IMR-90 (cell line): ENCODE measurements at regions not wholly inside any gene's neighbourhood (a gene's known extent, or its start where the extent isn't known, plus 50 kb on each side); places are given as distances from the start of the nearest gene placed in this dataset.

ENCODE experiments used
- ATAC-seq: fragments of 200-7000 bp; cut with Tn5 transposase; 2 replicates; pipeline ENCODE4 v1.9.1; 2020; ENCODE audit warnings: low read depth, mild to moderate bottlenecking, moderate library complexity
- BruUV-seq: library from RNA; stranded (reverse); fragments of 400-500 nt; replicated peaks from 2 replicates; lab custom pipeline; 2021; lab: Mats Ljungman, UMichigan
- CTCF ChIA-PET: fragments of 300-600 bp; formaldehyde crosslinking; extraction: SDS; loops from one replicate; lab custom pipeline; 2021; ENCODE audit warnings: antibody characterized with exemption; lab: Yijun Ruan, JAX
- POLR2A ChIA-PET: fragments of 300-600 bp; sonication (Branson Sonifier 250); formaldehyde crosslinking; loops from one replicate; lab custom pipeline; 2022; ENCODE audit warnings: antibody characterized with exemption; ENCODE audit not compliant: unreplicated experiment; lab: Charles Lee
- DNase-seq: peaks from one replicate; pipeline ENCODE4 v3.0.0; 2013
- H2AFZ ChIP-seq: replicated peaks from 2 replicates; pipeline ENCODE3; 2013; ENCODE audit warnings: low read length, mild to moderate bottlenecking; ENCODE audit not compliant: poor library complexity
- H2AK5ac ChIP-seq: 2 replicates; pipeline ENCODE4 v1.6.1; 2013; ENCODE audit warnings: low read depth, low read length, inconsistent platforms
- H2AK9ac ChIP-seq: replicated peaks from 2 replicates; pipeline ENCODE3; 2013; ENCODE audit warnings: mild to moderate bottlenecking, low read depth, low read length, moderate library complexity; ENCODE audit not compliant: poor library complexity
- H2BK120ac ChIP-seq: 2 replicates; pipeline ENCODE4 v1.6.1; 2013; ENCODE audit warnings: low read depth, low read length, inconsistent platforms
- H2BK15ac ChIP-seq: 3 replicates; pipeline ENCODE4 v1.6.1; 2013; ENCODE audit warnings: low read depth, low read length, inconsistent platforms
- H2BK20ac ChIP-seq: 2 replicates; pipeline ENCODE4 v1.6.1; 2013; ENCODE audit warnings: low read depth, mild to moderate bottlenecking, inconsistent platforms, low read length, moderate library complexity
- H2BK5ac ChIP-seq: 2 replicates; pipeline ENCODE4 v1.6.1; 2013; ENCODE audit warnings: mild to moderate bottlenecking, low read depth, low read length, inconsistent platforms; ENCODE audit not compliant: poor library complexity, severe bottlenecking
- H3K14ac ChIP-seq: replicated peaks from 2 replicates; pipeline ENCODE4 v1.6.1; 2013; ENCODE audit warnings: low read depth, low read length, inconsistent platforms
- H3K18ac ChIP-seq: 2 replicates; pipeline ENCODE4 v1.6.1; 2013; ENCODE audit warnings: low read depth, low read length, control low read depth
- H3K23ac ChIP-seq: 2 replicates; pipeline ENCODE4 v1.6.1; 2013; ENCODE audit warnings: low read depth, low read length, inconsistent platforms
- H3K27ac ChIP-seq: 2 replicates; pipeline ENCODE4 v1.5.1; 2013; ENCODE audit warnings: mild to moderate bottlenecking, control low read depth, low read length; ENCODE audit not compliant: insufficient read depth
- H3K27me3 ChIP-seq: 2 replicates; pipeline ENCODE4 v1.6.1; 2013; ENCODE audit warnings: low read length; ENCODE audit not compliant: control insufficient read depth, insufficient read depth
- H3K36me3 ChIP-seq: 2 replicates; pipeline ENCODE4 v1.6.1; 2013; ENCODE audit warnings: low read length, mixed read lengths; ENCODE audit not compliant: control insufficient read depth, insufficient read depth
- H3K4ac ChIP-seq: 2 replicates; pipeline ENCODE4 v1.6.1; 2013; ENCODE audit warnings: low read depth, low read length, inconsistent platforms
- H3K4me1 ChIP-seq: 2 replicates; pipeline ENCODE4 v1.6.1; 2013; ENCODE audit warnings: low read length, mixed read lengths; ENCODE audit not compliant: control insufficient read depth, insufficient read depth
- H3K4me2 ChIP-seq: 2 replicates; pipeline ENCODE4 v1.6.1; 2013; ENCODE audit warnings: low read depth, mild to moderate bottlenecking, control low read depth, low read length, moderate library complexity
- H3K4me3 ChIP-seq: 2 replicates; pipeline ENCODE4 v1.5.1; 2013; ENCODE audit warnings: low read depth, mild to moderate bottlenecking, control low read depth, low read length, moderate library complexity; ENCODE audit not compliant: insufficient read depth
- H3K56ac ChIP-seq: 2 replicates; pipeline ENCODE4 v1.6.1; 2013; ENCODE audit warnings: low read length, inconsistent platforms; ENCODE audit not compliant: insufficient read depth; ENCODE audit errors: extremely low read depth
- H3K79me1 ChIP-seq, 2 experiments: 2 replicates each; pipeline ENCODE4 v1.6.1; 2013; ENCODE audit warnings: low read length in 2 of 2, inconsistent platforms in 1 of 2, low read depth in 1 of 2
- H3K9ac ChIP-seq: 2 replicates; pipeline ENCODE4 v1.6.1; 2013; ENCODE audit warnings: low read depth, low read length, control low read depth
- H3K9me1 ChIP-seq: 2 replicates; pipeline ENCODE4 v1.6.1; 2013; ENCODE audit warnings: low read length, inconsistent platforms; ENCODE audit not compliant: insufficient read depth
- H3K9me3 ChIP-seq: 2 replicates; pipeline ENCODE4 v1.6.1; 2013; ENCODE audit warnings: low read length; ENCODE audit not compliant: control insufficient read depth, insufficient read depth
- H4K20me1 ChIP-seq: 2 replicates; pipeline ENCODE4 v1.6.1; 2013; ENCODE audit warnings: low read length, inconsistent platforms; ENCODE audit not compliant: insufficient read depth
- H4K5ac ChIP-seq: 2 replicates; pipeline ENCODE4 v1.6.1; 2013; ENCODE audit warnings: mild to moderate bottlenecking, low read depth, low read length, control low read depth
- H4K8ac ChIP-seq, 2 experiments: 2 replicates each; pipeline ENCODE4 v1.6.1; 2013; ENCODE audit warnings: low read depth in 2 of 2, low read length in 2 of 2, control low read depth in 1 of 2, inconsistent platforms in 1 of 2
- H4K91ac ChIP-seq: 2 replicates; pipeline ENCODE4 v1.6.1; 2013; ENCODE audit warnings: low read depth, low read length, inconsistent platforms; ENCODE audit not compliant: insufficient read depth
- BHLHE40 ChIP-seq: fragments of 150-350 bp; IDR thresholded peaks from 2 replicates; pipeline ENCODE4 v1.6.1; 2016; ENCODE audit warnings: mild to moderate bottlenecking, low read depth, low read length
- CEBPB ChIP-seq: IDR thresholded peaks from 2 replicates; pipeline ENCODE4 v1.6.1; 2012; ENCODE audit warnings: low read depth, low read length, improper control_type of control experiment
- MAFK ChIP-seq: IDR thresholded peaks from 2 replicates; pipeline ENCODE4 v1.6.1; 2012; ENCODE audit warnings: low read depth, low read length, improper control_type of control experiment
- MXI1 ChIP-seq: IDR thresholded peaks from 2 replicates; pipeline ENCODE4 v1.6.1; 2012; ENCODE audit warnings: low read depth, mild to moderate bottlenecking, low read length, moderate library complexity, borderline replicate concordance
- NFE2L2 ChIP-seq: fragments of 150-350 bp; IDR thresholded peaks from 2 replicates; pipeline ENCODE4 v1.6.1; 2016; ENCODE audit warnings: low read depth, mild to moderate bottlenecking, low read length
- RAD21 ChIP-seq: IDR thresholded peaks from 2 replicates; pipeline ENCODE4 v1.6.1; 2012; ENCODE audit warnings: low read length, improper control_type of control experiment
- RCOR1 ChIP-seq: IDR thresholded peaks from 2 replicates; pipeline ENCODE4 v1.6.1; 2012; ENCODE audit warnings: mild to moderate bottlenecking, low read length, improper control_type of control experiment; ENCODE audit not compliant: insufficient replicate concordance
- RFX5 ChIP-seq: IDR thresholded peaks from 2 replicates; pipeline ENCODE4 v1.8.0; 2012; ENCODE audit warnings: low read depth, mild to moderate bottlenecking, low read length, moderate library complexity
- SMC3 ChIP-seq: fragments of 150-350 bp; IDR thresholded peaks from 2 replicates; pipeline ENCODE4 v1.6.1; 2016; ENCODE audit warnings: low read depth, mild to moderate bottlenecking, antibody characterized with exemption, low read length, moderate library complexity
- WGBS, 2 experiments: methylation state at CpG; one replicate each; pipeline versions ENCODE4 v1.1.5 to v1.1.7; 2013; ENCODE audit warnings: missing lambda C conversion rate in 2 of 2; ENCODE audit not compliant: insufficient read length in 1 of 2; ENCODE audit errors: extremely low coverage in 2 of 2; 5-methylcytosine and 5-hydroxymethylcytosine counted together
- dilution Hi-C: fragments of 300-500 bp; cut with HindIII; formaldehyde crosslinking; loops from one replicate; pipeline ENCODE4 v1.14.3; 2018; ENCODE audit warnings: low sequenced_read_pairs; ENCODE audit not compliant: unreplicated experiment
- in situ Hi-C: fragments of 300-500 bp; cut with MboI; formaldehyde crosslinking; loops from 3 replicates; pipeline ENCODE4 v1.14.3; 2019; ENCODE audit warnings: low sequenced_read_pairs, inconsistent platforms, mixed read lengths
- intact Hi-C: fragments of 100-400 bp; cut with micrococcal nuclease; formaldehyde crosslinking; loops from 2 replicates; pipeline ENCODE4 v1.10.0; 2022
- TF ChIP-seq, protein P1 (sequence below): fragments of 150-350 bp; IDR thresholded peaks from 2 replicates; pipeline ENCODE4 v1.6.1; 2017; ENCODE audit warnings: mild to moderate bottlenecking, antibody characterized with exemption, low read length, low read depth
- TF ChIP-seq, protein P2 (sequence below): fragments of 150-350 bp; IDR thresholded peaks from 2 replicates; pipeline ENCODE4 v1.6.1; 2016; ENCODE audit warnings: low read depth, mild to moderate bottlenecking, low read length, moderate library complexity, borderline replicate concordance

DNA sequence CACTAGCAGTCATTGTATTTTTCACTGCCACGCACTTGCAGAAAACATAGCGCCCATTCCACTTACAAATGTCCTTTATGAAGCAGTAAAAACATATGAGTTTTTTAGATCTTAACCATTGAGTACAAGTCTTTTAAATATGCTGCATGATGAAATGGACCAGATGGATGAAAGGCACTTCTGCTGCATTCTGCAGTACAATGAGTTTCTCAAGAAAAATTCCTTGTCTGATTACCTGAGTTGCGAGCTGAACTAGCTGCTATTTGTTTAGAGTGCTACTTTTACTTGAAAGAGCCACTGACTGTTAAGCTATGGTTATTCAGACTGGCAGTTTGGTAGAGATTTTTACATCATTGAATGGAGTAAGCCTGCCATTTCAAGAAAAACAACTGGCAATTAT lies 825.5 kb upstream of the ACVR2A start:
- Histone ChIP-seq H3K23ac (no peak overlapping the region), H3K79me1 (no peaks in the 10 kb centered on the region), H3K4me2 (no peak overlapping the region), H3K9ac (no peak overlapping the region), H3K18ac (no peak overlapping the region), H2BK15ac (no peak overlapping the region), H4K20me1 (no peaks in the 10 kb centered on the region), H3K27me3 (no peaks in the 10 kb centered on the region; the same call in 1 of the 2 replicates), H2BK20ac (no peak overlapping the region), H3K14ac (no peak overlapping the region), H3K4me3 (no peak overlapping the region), H2BK120ac (no peak overlapping the region), H3K4me1 (no peaks in the 10 kb centered on the region), H3K9me1 (no peaks in the 10 kb centered on the region), H4K8ac (no peak overlapping the region), H3K4ac (no peak overlapping the region), H2AK5ac (no peak overlapping the region), H2BK5ac (no peak overlapping the region), H4K91ac (no peak overlapping the region), H3K9me3 (peaks cover 7% of the 10 kb centered on the region), H3K36me3 (no peaks in the 10 kb centered on the region), H3K27ac (no peak overlapping the region), H3K56ac (no peak overlapping the region), H4K5ac (no peak overlapping the region), H2AK9ac (no peak overlapping the region), H2AFZ (no peak overlapping the region)
- POLR2A ChIA-PET, result no interaction called here
- CTCF ChIA-PET, result no interaction called here
- in situ Hi-C loops, result no loop called here
- no peak for DNase-seq
- ATAC-seq, result no peak; the same call in 1 of the 2 replicates
- intact Hi-C loops, result no loop called here
- TF ChIP-seq RFX5, result no peak
- no peak for TF ChIP-seq MXI1
- TF ChIP-seq, protein P1, sequence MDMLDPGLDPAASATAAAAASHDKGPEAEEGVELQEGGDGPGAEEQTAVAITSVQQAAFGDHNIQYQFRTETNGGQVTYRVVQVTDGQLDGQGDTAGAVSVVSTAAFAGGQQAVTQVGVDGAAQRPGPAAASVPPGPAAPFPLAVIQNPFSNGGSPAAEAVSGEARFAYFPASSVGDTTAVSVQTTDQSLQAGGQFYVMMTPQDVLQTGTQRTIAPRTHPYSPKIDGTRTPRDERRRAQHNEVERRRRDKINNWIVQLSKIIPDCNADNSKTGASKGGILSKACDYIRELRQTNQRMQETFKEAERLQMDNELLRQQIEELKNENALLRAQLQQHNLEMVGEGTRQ, result no peak
- TF ChIP-seq, protein P2, sequence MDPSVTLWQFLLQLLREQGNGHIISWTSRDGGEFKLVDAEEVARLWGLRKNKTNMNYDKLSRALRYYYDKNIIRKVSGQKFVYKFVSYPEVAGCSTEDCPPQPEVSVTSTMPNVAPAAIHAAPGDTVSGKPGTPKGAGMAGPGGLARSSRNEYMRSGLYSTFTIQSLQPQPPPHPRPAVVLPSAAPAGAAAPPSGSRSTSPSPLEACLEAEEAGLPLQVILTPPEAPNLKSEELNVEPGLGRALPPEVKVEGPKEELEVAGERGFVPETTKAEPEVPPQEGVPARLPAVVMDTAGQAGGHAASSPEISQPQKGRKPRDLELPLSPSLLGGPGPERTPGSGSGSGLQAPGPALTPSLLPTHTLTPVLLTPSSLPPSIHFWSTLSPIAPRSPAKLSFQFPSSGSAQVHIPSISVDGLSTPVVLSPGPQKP, result no peak
- no peak for TF ChIP-seq BHLHE40
- no peak for TF ChIP-seq RCOR1
- no peak for TF ChIP-seq CEBPB
- TF ChIP-seq RAD21, result no peak
- no peak for TF ChIP-seq NFE2L2
- TF ChIP-seq SMC3, result no peak
- TF ChIP-seq MAFK, result no peak
- no CpG with 5 or more reads among the region's 3 CpGs for WGBS, 2 experiments
- no TSS peak for BruUV-seq
- dilution Hi-C loops, result no loop called here
